Urinary bladder (tissue), 3 donors: ENCODE measurements at regions not wholly inside any gene's neighbourhood (a gene's known extent, or its start where the extent isn't known, plus 50 kb on each side); places are given as distances from the start of the nearest gene placed in this dataset.
"Not testable (repeated sequence)": the region's sequence is repeated elsewhere in the genome, so short reads cannot be mapped to it uniquely, and the experiment has no call there.

Source experiments
- DNase-seq: peaks from one replicate; pipeline ENCODE4 v3.0.0-alpha.2; 2015; ENCODE audit errors: extremely low spot score
- H3K27ac ChIP-seq: one replicate; pipeline ENCODE4 v1.5.1; 2013; ENCODE audit warnings: low read depth, mild to moderate bottlenecking, moderate library complexity
- H3K36me3 ChIP-seq: one replicate; pipeline ENCODE4 v1.6.1; 2013; ENCODE audit warnings: mild to moderate bottlenecking, moderate library complexity; ENCODE audit not compliant: insufficient read depth
- H3K4me1 ChIP-seq: one replicate; pipeline ENCODE4 v1.6.1; 2013; ENCODE audit warnings: mild to moderate bottlenecking, moderate library complexity; ENCODE audit not compliant: insufficient read depth
- H3K4me3 ChIP-seq: one replicate; pipeline ENCODE4 v1.5.1; 2013; ENCODE audit warnings: low read depth, low read length
- WGBS: extraction: QIAGEN DNeasy Blood & Tissue Kit; methylation state at CpG from one replicate; pipeline ENCODE4 v1.1.7; 2013; 5-methylcytosine and 5-hydroxymethylcytosine counted together
- donor health status: healthy with polysubstance abuse.
- donor health status: healthy.

- H3K4me3 ChIP-seq: no peak overlapping the region
- 92% methylated on average over 1 of the region's 1 CpG for WGBS
- DNase-seq: no peak
- no peak overlapping the region for H3K27ac ChIP-seq
- H3K4me1 ChIP-seq: no peaks in the 10 kb centered on the region
- no peaks in the 10 kb centered on the region for H3K36me3 ChIP-seq
Observed at GRCh38 chr6:100322886-100323285, 141.8 kb downstream of the SIM1 start.

- DNase-seq: no peak
- no peaks in the 10 kb centered on the region for H3K36me3 ChIP-seq
- WGBS: 79% methylated on average over 1 of the region's 1 CpG
- H3K4me3 ChIP-seq: no peak overlapping the region
- no peak overlapping the region for H3K27ac ChIP-seq
- no peaks in the 10 kb centered on the region for H3K4me1 ChIP-seq
Observed at GRCh38 chr6:100320686-100321085, 144.0 kb downstream of the SIM1 start.

GRCh38 chr6:100317031-100317430 is 147.7 kb downstream of the SIM1 start:
- Histone ChIP-seq H3K4me3 (no peak overlapping the region), H3K4me1 (no peaks in the 10 kb centered on the region), H3K36me3 (no peaks in the 10 kb centered on the region), H3K27ac (no peak overlapping the region)
- DNase-seq: no peak
- 39% methylated on average over 1 of the region's 1 CpG for WGBS

- no peak overlapping the region for H3K4me3 ChIP-seq
- H3K27ac ChIP-seq: no peak overlapping the region
- DNase-seq: no peak
- H3K4me1 ChIP-seq: no peaks in the 10 kb centered on the region
- no peaks in the 10 kb centered on the region for H3K36me3 ChIP-seq
Observed at GRCh38 chr6:100314186-100314585, 150.5 kb downstream of the SIM1 start.

- WGBS: 63% methylated on average over 5 of the region's 5 CpGs
- no peak overlapping the region for H3K27ac ChIP-seq
- no peaks in the 10 kb centered on the region for H3K36me3 ChIP-seq
- H3K4me3 ChIP-seq: no peak overlapping the region
- DNase-seq: no peak
- H3K4me1 ChIP-seq: no peaks in the 10 kb centered on the region
Observed at GRCh38 chr6:100311707-100312251, 152.9 kb downstream of the SIM1 start.

GRCh38 chr6:100309174-100309573 is 155.5 kb downstream of the SIM1 start:
- DNase-seq: no peak
- Histone ChIP-seq H3K4me3 (no peak overlapping the region), H3K4me1 (no peaks in the 10 kb centered on the region), H3K27ac (no peak overlapping the region), H3K36me3 (no peaks in the 10 kb centered on the region)
- 45% methylated on average over 3 of the region's 3 CpGs for whole genome bisulfite sequencing

GRCh38 chr6:100307561-100307960 is 157.2 kb downstream of the SIM1 start:
- H3K4me3 ChIP-seq: no peak overlapping the region
- no peaks in the 10 kb centered on the region for H3K36me3 ChIP-seq
- WGBS: 95% methylated on average over 1 of the region's 1 CpG
- no peak overlapping the region for H3K27ac ChIP-seq
- no peaks in the 10 kb centered on the region for H3K4me1 ChIP-seq
- no peak for DNase-seq

GRCh38 chr6:100305209-100305869 is 159.4 kb downstream of the SIM1 start:
- no peak for DNase-seq
- Histone ChIP-seq H3K4me1 (no peaks in the 10 kb centered on the region), H3K4me3 (no peak overlapping the region), H3K27ac (no peak overlapping the region), H3K36me3 (no peaks in the 10 kb centered on the region)
- 51% methylated on average over 2 of the region's 2 CpGs for WGBS

- WGBS: 20% methylated on average over 1 of the region's 1 CpG
- H3K27ac ChIP-seq: no peak overlapping the region
Observed at GRCh38 chr6:100304575-100304974, 160.1 kb downstream of the SIM1 start.

GRCh38 chr6:100301731-100302130 is 163.0 kb downstream of the SIM1 start:
- Histone ChIP-seq H3K36me3 (no peaks in the 10 kb centered on the region), H3K4me1 (no peaks in the 10 kb centered on the region), H3K27ac (no peak overlapping the region), H3K4me3 (no peak overlapping the region)
- 64% methylated on average over 2 of the region's 2 CpGs for WGBS
- no peak for DNase-seq

More at GRCh38 chr6:100304575-100304974, 160.1 kb downstream of the SIM1 start:
- Histone ChIP-seq H3K36me3 (no peaks in the 10 kb centered on the region), H3K4me3 (no peak overlapping the region), H3K4me1 (no peaks in the 10 kb centered on the region)
- DNase-seq: no peak

- 59% methylated on average over 3 of the region's 3 CpGs for WGBS
Observed at GRCh38 chr6:100300221-100300736, 164.4 kb downstream of the SIM1 start.

GRCh38 chr6:100296810-100297544 is 167.7 kb downstream of the SIM1 start:
- 58% methylated on average over 3 of the region's 3 CpGs for WGBS
- Histone ChIP-seq H3K4me1 (no peaks in the 10 kb centered on the region), H3K4me3 (no peak overlapping the region), H3K36me3 (no peaks in the 10 kb centered on the region), H3K27ac (no peak overlapping the region)
- DNase-seq: no peak

More at GRCh38 chr6:100300221-100300736, 164.4 kb downstream of the SIM1 start:
- no peaks in the 10 kb centered on the region for H3K36me3 ChIP-seq
- H3K27ac ChIP-seq: no peak overlapping the region
- H3K4me1 ChIP-seq: no peaks in the 10 kb centered on the region
- no peak overlapping the region for H3K4me3 ChIP-seq
- DNase-seq: no peak

- DNase-seq, H3K27ac ChIP-seq, H3K36me3 ChIP-seq, H3K4me1 ChIP-seq, H3K4me3 ChIP-seq: not testable (repeated sequence)
- WGBS: 99% methylated on average over 4 of the region's 4 CpGs
Observed at GRCh38 chr6:100295172-100295571, 169.5 kb downstream of the SIM1 start.

GRCh38 chr6:100289285-100289684 is 175.4 kb downstream of the SIM1 start:
- 62% methylated on average over 2 of the region's 2 CpGs for WGBS

More at GRCh38 chr6:100289285-100289684, 175.4 kb downstream of the SIM1 start:
- H3K4me3 ChIP-seq: no peak overlapping the region
- H3K36me3 ChIP-seq: no peaks in the 10 kb centered on the region
- no peak for DNase-seq
- no peaks in the 10 kb centered on the region for H3K4me1 ChIP-seq
- H3K27ac ChIP-seq: no peak overlapping the region
